ENCODE measurements at regions not wholly inside any gene's neighbourhood (a gene's known extent, or its start where the extent isn't known, plus 50 kb on each side); places are given as distances from the start of the nearest gene placed in this dataset.

- no peaks in the 10 kb centered on the region for H3K27me3 ChIP-seq (ENCODE audit: control insufficient read depth in 2 of 2, insufficient read depth in 2 of 2, low read length in 2 of 2)
- no peaks in the 10 kb centered on the region for H3K36me3 ChIP-seq (ENCODE audit: control insufficient read depth in 2 of 2, insufficient read depth in 2 of 2, low read length in 2 of 2)
- H3K9me3 ChIP-seq (ENCODE audit: control insufficient read depth in 2 of 2, low read length in 2 of 2), result no peaks in the 10 kb centered on the region
- no peak overlapping the region for H3K4me3 ChIP-seq (ENCODE audit: low read length in 2 of 2)
- H3K4me1 ChIP-seq (ENCODE audit: control insufficient read depth in 2 of 2, insufficient read depth in 2 of 2, low read length in 2 of 2), result no peaks in the 10 kb centered on the region
- H3K27ac ChIP-seq (ENCODE audit: low read depth in 2 of 2, low read length in 2 of 2), result no peak overlapping the region
- no peak overlapping the region for H3K9ac ChIP-seq (ENCODE audit: low read depth in 1 of 2, low read length in 2 of 2)
Measured at GRCh38 chr13:82627183-82627582, 1255.1 kb downstream of the SLITRK1 start.

- no peaks in the 10 kb centered on the region for H3K27me3 ChIP-seq (ENCODE audit: control insufficient read depth in 2 of 2, insufficient read depth in 2 of 2, low read length in 2 of 2)
- no peaks in the 10 kb centered on the region for H3K9me3 ChIP-seq (ENCODE audit: control insufficient read depth in 2 of 2, low read length in 2 of 2)
- H3K9ac ChIP-seq (ENCODE audit: low read depth in 1 of 2, low read length in 2 of 2), result no peak overlapping the region
- H3K36me3 ChIP-seq (ENCODE audit: control insufficient read depth in 2 of 2, insufficient read depth in 2 of 2, low read length in 2 of 2), result no peaks in the 10 kb centered on the region
- no peak overlapping the region for H3K27ac ChIP-seq (ENCODE audit: low read depth in 2 of 2, low read length in 2 of 2)
- H3K4me3 ChIP-seq (ENCODE audit: low read length in 2 of 2), result no peak overlapping the region
- no peaks in the 10 kb centered on the region for H3K4me1 ChIP-seq (ENCODE audit: control insufficient read depth in 2 of 2, insufficient read depth in 2 of 2, low read length in 2 of 2)
Measured at GRCh38 chr13:82625717-82626116, 1256.6 kb downstream of the SLITRK1 start.

GRCh38 chr13:82615043-82615442 lies 1267.2 kb downstream of the SLITRK1 start:
- Histone ChIP-seq H3K27ac (ENCODE audit: low read depth in 2 of 2, low read length in 2 of 2) (no peak overlapping the region), H3K9ac (ENCODE audit: low read depth in 1 of 2, low read length in 2 of 2) (no peak overlapping the region), H3K4me3 (ENCODE audit: low read length in 2 of 2) (no peak overlapping the region), H3K27me3 (ENCODE audit: control insufficient read depth in 2 of 2, insufficient read depth in 2 of 2, low read length in 2 of 2) (no peaks in the 10 kb centered on the region), H3K4me1 (ENCODE audit: control insufficient read depth in 2 of 2, insufficient read depth in 2 of 2, low read length in 2 of 2) (no peaks in the 10 kb centered on the region), H3K9me3 (ENCODE audit: control insufficient read depth in 2 of 2, low read length in 2 of 2) (no peaks in the 10 kb centered on the region), H3K36me3 (ENCODE audit: control insufficient read depth in 2 of 2, insufficient read depth in 2 of 2, low read length in 2 of 2) (no peaks in the 10 kb centered on the region)

GRCh38 chr13:82614086-82614485 lies 1268.2 kb downstream of the SLITRK1 start:
- Histone ChIP-seq H3K4me3 (ENCODE audit: low read length in 2 of 2) (no peak overlapping the region), H3K27ac (ENCODE audit: low read depth in 2 of 2, low read length in 2 of 2) (no peak overlapping the region), H3K36me3 (ENCODE audit: control insufficient read depth in 2 of 2, insufficient read depth in 2 of 2, low read length in 2 of 2) (no peaks in the 10 kb centered on the region), H3K4me1 (ENCODE audit: control insufficient read depth in 2 of 2, insufficient read depth in 2 of 2, low read length in 2 of 2) (no peaks in the 10 kb centered on the region), H3K9me3 (ENCODE audit: control insufficient read depth in 2 of 2, low read length in 2 of 2) (no peaks in the 10 kb centered on the region), H3K9ac (ENCODE audit: low read depth in 1 of 2, low read length in 2 of 2) (no peak overlapping the region), H3K27me3 (ENCODE audit: control insufficient read depth in 2 of 2, insufficient read depth in 2 of 2, low read length in 2 of 2) (no peaks in the 10 kb centered on the region)

- H3K4me1 ChIP-seq (ENCODE audit: control insufficient read depth in 2 of 2, insufficient read depth in 2 of 2, low read length in 2 of 2), result no peaks in the 10 kb centered on the region
- peaks cover 5% of the 10 kb centered on the region in 2 donors for H3K9me3 ChIP-seq (ENCODE audit: control insufficient read depth in 2 of 2, low read length in 2 of 2)
- H3K27me3 ChIP-seq (ENCODE audit: control insufficient read depth in 2 of 2, insufficient read depth in 2 of 2, low read length in 2 of 2), result no peaks in the 10 kb centered on the region
- H3K9ac ChIP-seq (ENCODE audit: low read depth in 1 of 2, low read length in 2 of 2), result no peak overlapping the region
- no peak overlapping the region for H3K4me3 ChIP-seq (ENCODE audit: low read length in 2 of 2)
- H3K36me3 ChIP-seq (ENCODE audit: control insufficient read depth in 2 of 2, insufficient read depth in 2 of 2, low read length in 2 of 2), result no peaks in the 10 kb centered on the region
- H3K27ac ChIP-seq (ENCODE audit: low read depth in 2 of 2, low read length in 2 of 2), result no peak overlapping the region
Measured at GRCh38 chr13:82606008-82606407, 1276.3 kb downstream of the SLITRK1 start.

GRCh38 chr13:82597747-82598146 lies 1284.5 kb downstream of the SLITRK1 start:
- no peak overlapping the region for H3K9ac ChIP-seq (ENCODE audit: low read depth in 1 of 2, low read length in 2 of 2)
- H3K27ac ChIP-seq (ENCODE audit: low read depth in 2 of 2, low read length in 2 of 2), result no peak overlapping the region
- peaks cover 3% of the 10 kb centered on the region in 2 donors for H3K9me3 ChIP-seq (ENCODE audit: control insufficient read depth in 2 of 2, low read length in 2 of 2)

GRCh38 chr13:82593239-82593638 lies 1289.0 kb downstream of the SLITRK1 start:
- H3K9me3 ChIP-seq (ENCODE audit: control insufficient read depth in 2 of 2, low read length in 2 of 2), result peaks cover 0 to 7% of the 10 kb centered on the region in 2 donors
- no peaks in the 10 kb centered on the region for H3K36me3 ChIP-seq (ENCODE audit: control insufficient read depth in 2 of 2, insufficient read depth in 2 of 2, low read length in 2 of 2)
- no peaks in the 10 kb centered on the region for H3K27me3 ChIP-seq (ENCODE audit: control insufficient read depth in 2 of 2, insufficient read depth in 2 of 2, low read length in 2 of 2)
- no peak overlapping the region for H3K4me3 ChIP-seq (ENCODE audit: low read length in 2 of 2)
- H3K27ac ChIP-seq (ENCODE audit: low read depth in 2 of 2, low read length in 2 of 2), result no peak overlapping the region
- H3K9ac ChIP-seq (ENCODE audit: low read depth in 1 of 2, low read length in 2 of 2), result no peak overlapping the region
- no peaks in the 10 kb centered on the region for H3K4me1 ChIP-seq (ENCODE audit: control insufficient read depth in 2 of 2, insufficient read depth in 2 of 2, low read length in 2 of 2)

More at GRCh38 chr13:82597747-82598146, 1284.5 kb downstream of the SLITRK1 start:
- no peaks in the 10 kb centered on the region for H3K4me1 ChIP-seq (ENCODE audit: control insufficient read depth in 2 of 2, insufficient read depth in 2 of 2, low read length in 2 of 2)
- H3K4me3 ChIP-seq (ENCODE audit: low read length in 2 of 2), result no peak overlapping the region
- H3K27me3 ChIP-seq (ENCODE audit: control insufficient read depth in 2 of 2, insufficient read depth in 2 of 2, low read length in 2 of 2), result no peaks in the 10 kb centered on the region
- H3K36me3 ChIP-seq (ENCODE audit: control insufficient read depth in 2 of 2, insufficient read depth in 2 of 2, low read length in 2 of 2), result no peaks in the 10 kb centered on the region

GRCh38 chr13:82571653-82572052 lies 1310.6 kb downstream of the SLITRK1 start:
- Histone ChIP-seq H3K9me3 (ENCODE audit: control insufficient read depth in 2 of 2, low read length in 2 of 2) (peaks cover 2 to 9% of the 10 kb centered on the region in 2 donors), H3K27ac (ENCODE audit: low read depth in 2 of 2, low read length in 2 of 2) (no peak overlapping the region)

GRCh38 chr13:82569581-82569980 lies 1312.7 kb downstream of the SLITRK1 start:
- H3K27ac ChIP-seq (ENCODE audit: low read depth in 2 of 2, low read length in 2 of 2), result no peak overlapping the region
- no peaks in the 10 kb centered on the region for H3K27me3 ChIP-seq (ENCODE audit: control insufficient read depth in 2 of 2, insufficient read depth in 2 of 2, low read length in 2 of 2)
- no peak overlapping the region for H3K9ac ChIP-seq (ENCODE audit: low read depth in 1 of 2, low read length in 2 of 2)
- H3K4me3 ChIP-seq (ENCODE audit: low read length in 2 of 2), result no peak overlapping the region
- peaks cover 2 to 9% of the 10 kb centered on the region in 2 donors for H3K9me3 ChIP-seq (ENCODE audit: control insufficient read depth in 2 of 2, low read length in 2 of 2)
- no peaks in the 10 kb centered on the region for H3K36me3 ChIP-seq (ENCODE audit: control insufficient read depth in 2 of 2, insufficient read depth in 2 of 2, low read length in 2 of 2)
- H3K4me1 ChIP-seq (ENCODE audit: control insufficient read depth in 2 of 2, insufficient read depth in 2 of 2, low read length in 2 of 2), result no peaks in the 10 kb centered on the region

More at GRCh38 chr13:82571653-82572052, 1310.6 kb downstream of the SLITRK1 start:
- Histone ChIP-seq H3K36me3 (ENCODE audit: control insufficient read depth in 2 of 2, insufficient read depth in 2 of 2, low read length in 2 of 2) (no peaks in the 10 kb centered on the region), H3K9ac (ENCODE audit: low read depth in 1 of 2, low read length in 2 of 2) (no peak overlapping the region), H3K4me3 (ENCODE audit: low read length in 2 of 2) (no peak overlapping the region), H3K27me3 (ENCODE audit: control insufficient read depth in 2 of 2, insufficient read depth in 2 of 2, low read length in 2 of 2) (no peaks in the 10 kb centered on the region), H3K4me1 (ENCODE audit: control insufficient read depth in 2 of 2, insufficient read depth in 2 of 2, low read length in 2 of 2) (no peaks in the 10 kb centered on the region)

GRCh38 chr13:82566864-82567263 lies 1315.4 kb downstream of the SLITRK1 start:
- Histone ChIP-seq H3K4me1 (ENCODE audit: control insufficient read depth in 2 of 2, insufficient read depth in 2 of 2, low read length in 2 of 2) (no peaks in the 10 kb centered on the region), H3K27me3 (ENCODE audit: control insufficient read depth in 2 of 2, insufficient read depth in 2 of 2, low read length in 2 of 2) (no peaks in the 10 kb centered on the region), H3K27ac (ENCODE audit: low read depth in 2 of 2, low read length in 2 of 2) (no peak overlapping the region), H3K4me3 (ENCODE audit: low read length in 2 of 2) (no peak overlapping the region), H3K9ac (ENCODE audit: low read depth in 1 of 2, low read length in 2 of 2) (no peak overlapping the region), H3K9me3 (ENCODE audit: control insufficient read depth in 2 of 2, low read length in 2 of 2) (peaks cover 2 to 9% of the 10 kb centered on the region in 2 donors), H3K36me3 (ENCODE audit: control insufficient read depth in 2 of 2, insufficient read depth in 2 of 2, low read length in 2 of 2) (no peaks in the 10 kb centered on the region)

GRCh38 chr13:82565201-82565600 lies 1317.1 kb downstream of the SLITRK1 start:
- H3K9me3 ChIP-seq (ENCODE audit: control insufficient read depth in 2 of 2, low read length in 2 of 2), result peaks cover 1 to 9% of the 10 kb centered on the region in 2 donors
- no peaks in the 10 kb centered on the region for H3K4me1 ChIP-seq (ENCODE audit: control insufficient read depth in 2 of 2, insufficient read depth in 2 of 2, low read length in 2 of 2)
- no peak overlapping the region for H3K27ac ChIP-seq (ENCODE audit: low read depth in 2 of 2, low read length in 2 of 2)
- no peak overlapping the region for H3K9ac ChIP-seq (ENCODE audit: low read depth in 1 of 2, low read length in 2 of 2)
- no peaks in the 10 kb centered on the region for H3K36me3 ChIP-seq (ENCODE audit: control insufficient read depth in 2 of 2, insufficient read depth in 2 of 2, low read length in 2 of 2)
- no peak overlapping the region for H3K4me3 ChIP-seq (ENCODE audit: low read length in 2 of 2)
- H3K27me3 ChIP-seq (ENCODE audit: control insufficient read depth in 2 of 2, insufficient read depth in 2 of 2, low read length in 2 of 2), result no peaks in the 10 kb centered on the region

Data from mucosa of rectum (tissue), 2 donors.